ENCODE measurements at regions not wholly inside any gene's neighbourhood (a gene's known extent, or its start where the extent isn't known, plus 50 kb on each side); places are given as distances from the start of the nearest gene placed in this dataset.

DNA sequence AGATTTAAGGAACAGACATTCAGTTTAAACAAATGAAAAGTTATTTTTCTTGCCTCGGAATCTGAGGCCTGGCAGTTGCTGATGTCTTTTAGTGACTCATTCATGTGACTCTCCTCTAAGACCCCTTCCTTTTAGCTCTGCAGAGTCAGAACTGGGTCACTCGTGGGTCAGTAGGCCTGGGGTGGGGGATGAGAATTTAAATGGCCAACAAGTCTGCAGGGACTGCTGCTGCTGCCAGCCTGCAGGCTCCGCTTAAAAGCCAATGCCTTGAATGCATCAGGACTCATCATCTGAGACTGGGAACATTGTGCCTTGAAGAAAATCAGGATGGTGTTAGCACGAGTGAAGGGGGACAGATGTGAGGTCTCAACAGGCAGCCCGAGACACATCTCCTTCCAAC lies 404.3 kb downstream of the CDH26 start:
- no peak for DNase-seq (ENCODE audit: low read depth, low spot score)

DNA sequence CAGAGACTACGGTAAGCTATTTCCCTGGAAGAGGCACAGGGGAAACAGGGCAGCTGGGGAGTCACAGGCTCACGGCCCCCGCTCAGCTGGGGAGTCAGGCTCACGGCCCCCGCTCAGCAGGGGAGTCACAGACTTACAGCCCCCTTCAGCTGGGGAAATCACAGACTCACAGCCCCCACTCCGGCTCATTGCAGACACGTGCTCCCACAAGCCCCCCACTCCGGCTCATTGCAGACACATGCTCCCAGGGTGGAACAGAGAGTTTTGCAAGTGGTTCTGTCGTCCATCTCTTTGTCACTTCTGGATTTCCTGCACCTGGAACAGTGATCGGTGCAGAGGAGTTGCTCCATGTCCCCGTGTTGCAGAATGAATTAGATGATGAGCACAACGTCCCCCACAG lies 405.5 kb downstream of the CDH26 start:
- DNase-seq (ENCODE audit: low read depth, low spot score) = no peak

DNA sequence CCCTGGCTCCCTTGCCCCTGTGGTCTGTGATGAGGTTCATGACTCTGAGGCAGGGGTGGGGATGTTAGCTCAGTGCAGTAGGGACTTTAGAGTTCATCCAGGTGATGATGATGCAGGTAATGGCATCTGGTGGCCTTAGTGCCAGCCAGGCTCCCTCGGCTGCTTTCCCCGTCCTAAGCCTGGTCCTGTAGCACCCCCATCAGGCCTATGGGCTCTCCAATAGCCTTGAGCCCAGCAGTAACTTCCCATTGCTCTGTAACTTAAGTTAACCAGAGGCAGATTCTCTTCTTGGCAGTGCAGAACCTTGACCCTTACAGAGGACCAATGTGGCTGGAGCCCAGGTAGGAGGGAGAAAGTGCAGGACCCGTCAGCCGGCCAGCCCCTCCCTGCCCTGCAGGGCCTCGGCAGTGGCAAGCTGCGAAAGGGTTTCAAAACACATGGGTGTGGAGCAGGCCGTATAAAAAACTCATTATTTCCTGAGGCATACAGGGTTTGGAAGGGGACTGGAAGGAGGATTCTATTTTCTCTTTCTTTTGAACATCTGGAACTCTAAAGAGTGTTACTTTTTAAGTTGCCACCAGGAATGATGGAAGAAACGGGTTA lies 406.9 kb downstream of the CDH26 start:
- DNase-seq (ENCODE audit: low read depth, low spot score) = no peak

DNA sequence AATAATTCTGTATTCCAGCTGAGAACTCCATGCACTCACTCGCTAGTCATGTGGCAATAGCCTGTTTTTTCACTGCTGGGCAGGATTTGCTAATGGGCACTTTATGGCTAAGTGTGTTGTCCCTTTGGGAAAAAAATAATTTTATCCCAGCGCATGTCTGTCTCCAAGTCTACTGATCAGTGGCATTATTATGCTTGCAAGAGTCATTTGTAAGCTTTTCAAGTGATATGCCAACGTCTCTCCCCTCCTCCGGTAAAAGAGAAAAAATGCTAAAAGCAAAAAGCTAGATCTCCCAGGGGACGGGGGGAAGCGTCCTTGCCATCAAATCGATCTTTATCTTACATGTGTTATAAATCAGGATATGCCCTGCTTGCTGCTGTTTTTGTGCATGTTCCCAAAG lies 407.7 kb downstream of the CDH26 start:
- no peak for DNase-seq (ENCODE audit: low read depth, low spot score)

DNA sequence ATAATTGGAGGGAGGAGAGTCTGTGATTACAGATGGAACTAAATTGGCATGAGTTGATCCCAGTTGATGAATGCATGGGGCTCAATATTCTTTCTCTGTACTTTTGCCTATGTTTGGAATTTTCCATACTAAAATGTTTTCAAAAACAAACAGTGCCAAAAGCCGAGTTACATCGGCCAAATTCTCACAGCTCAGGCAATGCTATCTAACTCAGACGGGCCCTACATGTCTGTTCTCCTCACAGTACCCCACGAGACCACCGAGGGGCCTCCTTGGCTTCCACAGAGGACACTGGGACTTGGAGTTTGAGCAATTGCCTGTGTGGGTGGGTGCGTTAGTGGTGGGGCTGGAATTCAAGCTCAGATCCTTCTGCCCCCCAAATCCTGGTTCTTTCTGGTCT lies 413.2 kb downstream of the CDH26 start:
- DNase-seq (ENCODE audit: low read depth, low spot score) = no peak

DNA sequence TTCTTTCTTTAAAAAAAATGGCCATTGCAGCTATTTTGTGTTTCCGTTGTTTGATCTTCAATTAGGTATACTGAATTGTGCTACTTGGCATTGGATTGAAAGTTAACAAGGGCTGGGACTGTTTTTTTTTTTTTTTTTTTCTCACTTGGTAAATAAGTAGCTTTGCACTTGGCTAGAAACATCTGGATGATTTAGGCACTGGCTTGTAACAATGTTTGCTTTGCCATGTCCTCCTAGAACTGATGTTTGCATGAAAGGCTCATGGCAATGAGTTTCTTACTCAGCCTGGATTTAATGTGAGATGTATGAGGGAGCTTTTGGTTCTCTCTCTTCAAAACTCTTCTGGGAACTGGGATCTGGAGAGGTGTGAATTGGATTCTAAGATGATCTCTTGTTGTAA lies 414.1 kb downstream of the CDH26 start:
- DNase-seq (ENCODE audit: low read depth, low spot score) = no peak

DNA sequence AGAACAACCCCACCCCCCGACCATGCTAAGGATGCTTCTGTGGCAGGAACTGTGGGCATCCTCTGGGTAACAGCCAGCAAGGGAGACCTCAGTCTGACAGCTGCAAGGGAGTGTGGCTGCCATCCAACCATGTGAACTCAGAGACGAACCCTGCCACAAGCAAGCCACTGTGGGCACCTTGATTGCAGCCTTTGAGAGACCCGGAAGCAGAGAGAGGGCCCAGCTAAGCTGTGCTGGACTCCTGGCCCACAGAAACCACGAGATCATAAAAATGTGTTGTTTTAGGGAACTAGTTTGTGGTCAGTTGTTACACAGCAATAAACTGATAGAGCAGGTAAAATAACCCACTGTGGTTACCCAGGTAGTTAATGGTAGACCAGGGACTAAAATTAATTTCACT lies 414.6 kb downstream of the CDH26 start:
- DNase-seq (ENCODE audit: low read depth, low spot score) = no peak

DNA sequence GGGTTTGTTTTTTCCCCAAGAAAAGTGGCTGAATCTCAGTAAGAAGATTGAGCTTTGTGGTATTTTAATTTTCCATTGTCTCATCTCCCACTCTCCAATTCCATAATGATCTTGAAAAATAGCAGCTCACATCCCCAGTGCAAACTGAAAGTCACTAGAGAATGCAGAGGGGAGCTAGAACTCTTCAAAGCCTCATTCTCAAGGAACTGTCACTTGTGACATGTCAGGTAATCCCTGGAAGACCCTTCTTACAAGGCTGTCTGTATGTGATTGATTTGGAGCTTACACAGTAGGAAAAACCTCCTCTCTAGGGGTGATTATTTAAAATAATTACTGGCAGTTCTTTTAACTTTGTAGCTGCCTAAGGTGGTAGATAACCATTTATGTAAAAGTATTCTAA lies 420.4 kb downstream of the CDH26 start:
- no peak for DNase-seq (ENCODE audit: low read depth, low spot score)

DNA sequence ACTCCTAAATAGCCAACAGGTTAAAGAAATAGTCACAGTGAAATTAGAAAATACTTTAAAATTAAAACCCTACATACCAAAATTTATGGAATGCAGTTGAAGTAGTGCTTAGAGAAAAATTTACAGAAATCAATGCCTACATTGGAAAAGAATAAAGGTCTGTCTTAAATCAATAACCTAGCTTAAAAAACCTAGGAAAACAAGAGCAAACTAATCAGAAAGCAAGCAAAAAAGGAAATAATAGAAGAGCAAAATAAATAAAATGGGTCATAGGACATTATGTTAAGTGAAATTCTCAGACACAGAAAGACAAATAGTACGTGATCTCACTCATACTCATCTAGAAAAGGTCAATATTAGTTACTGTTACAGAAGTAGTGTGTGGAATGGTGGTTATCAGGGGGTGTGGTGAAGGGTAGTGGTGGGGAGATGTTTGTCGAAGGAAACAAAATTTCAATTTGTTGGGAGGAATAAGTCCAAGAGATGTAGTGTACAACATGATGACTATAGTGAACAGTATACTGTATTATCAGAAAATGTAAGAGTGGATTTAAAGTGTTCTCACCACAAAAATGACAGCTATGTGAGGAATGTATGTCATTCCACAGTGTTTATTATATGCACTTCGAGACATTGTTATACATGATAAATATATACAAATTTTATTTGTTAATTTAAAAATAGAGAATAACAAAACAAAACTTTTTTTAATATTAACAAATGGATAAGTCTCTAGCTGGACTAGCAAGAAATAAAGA lies 423.6 kb downstream of the CDH26 start:
- no peak for DNase-seq (ENCODE audit: low read depth, low spot score)

DNA sequence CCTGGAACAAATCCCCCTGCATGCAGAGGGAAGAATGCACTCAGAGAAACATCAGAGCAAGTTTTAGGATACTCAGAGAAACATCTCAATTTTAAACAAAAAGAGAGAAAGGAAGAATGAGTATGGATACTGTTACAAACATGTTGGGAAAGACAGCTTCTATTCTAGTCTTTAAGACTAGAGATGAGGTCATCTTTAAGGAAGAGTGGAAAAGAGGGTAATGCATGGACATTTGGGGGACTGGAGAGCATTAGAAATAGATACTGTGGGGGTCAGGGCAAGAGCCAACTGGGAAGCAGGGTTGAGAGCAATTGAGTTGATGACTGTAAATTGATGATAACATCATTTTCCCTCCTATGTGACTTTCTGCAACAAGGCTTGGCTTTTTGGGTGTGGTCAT lies 431.2 kb downstream of the CDH26 start:
- DNase-seq (ENCODE audit: low read depth, low spot score) = no peak

DNA sequence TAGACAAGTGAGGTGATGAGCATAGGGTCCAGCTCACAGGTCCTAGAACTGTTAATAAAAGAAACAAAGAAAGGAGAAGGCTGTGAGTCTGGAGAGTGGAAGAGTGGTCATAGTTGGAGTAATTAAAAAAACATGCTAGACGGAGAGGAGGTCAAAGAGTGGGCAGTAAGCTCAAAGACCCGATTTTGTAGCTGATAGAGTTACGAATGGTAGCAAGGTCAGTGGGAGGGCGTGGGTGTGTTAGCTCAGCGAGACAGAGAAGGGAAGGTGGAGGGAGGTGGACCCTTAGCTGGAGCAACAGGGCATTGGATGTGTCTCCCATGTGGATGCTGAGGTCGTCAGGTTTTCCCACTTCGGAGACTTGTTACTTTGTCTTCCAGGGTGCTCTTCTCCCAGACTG lies 431.7 kb downstream of the CDH26 start:
- DNase-seq (ENCODE audit: low read depth, low spot score) = no peak

DNA sequence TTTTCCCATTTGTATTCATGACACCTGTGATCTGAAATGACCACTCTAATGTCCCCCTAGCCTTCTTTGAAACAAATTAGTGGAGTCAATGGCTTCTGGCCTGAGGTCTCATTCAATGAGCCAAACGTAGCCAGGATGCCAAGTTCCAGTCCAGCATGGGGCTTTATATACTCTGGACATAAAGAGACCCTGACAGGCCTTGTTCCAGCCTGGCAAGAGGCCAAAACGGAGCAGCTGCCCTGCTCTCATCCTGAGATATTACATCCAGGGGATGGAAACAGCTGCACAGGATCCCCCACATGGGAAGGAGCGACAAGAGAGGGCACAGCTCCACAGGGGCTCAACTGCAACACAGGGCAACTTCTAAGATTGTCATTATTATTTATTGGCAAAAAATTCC lies 437.8 kb downstream of the CDH26 start:
- no peak for DNase-seq (ENCODE audit: low read depth, low spot score)

DNA sequence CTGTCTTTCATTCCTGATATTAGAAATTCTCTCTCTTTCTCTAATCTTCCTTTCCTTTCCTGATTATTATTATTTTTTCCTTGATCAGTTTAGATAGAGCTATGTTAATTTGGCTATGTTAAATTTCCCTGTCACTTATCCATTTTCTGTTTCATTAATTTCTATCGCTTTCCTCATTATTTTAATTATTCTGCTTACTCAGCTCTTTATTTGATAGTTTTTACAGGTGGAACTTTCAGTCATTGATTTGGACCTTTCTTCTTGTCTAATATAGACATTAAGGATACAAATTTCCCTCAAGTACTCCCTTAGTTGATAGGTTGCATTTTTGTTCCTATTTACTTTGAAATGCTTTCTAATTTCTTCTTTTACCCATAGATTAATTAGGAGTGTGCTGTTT lies 442.3 kb downstream of the CDH26 start:
- no peak for DNase-seq (ENCODE audit: low read depth, low spot score)

DNA sequence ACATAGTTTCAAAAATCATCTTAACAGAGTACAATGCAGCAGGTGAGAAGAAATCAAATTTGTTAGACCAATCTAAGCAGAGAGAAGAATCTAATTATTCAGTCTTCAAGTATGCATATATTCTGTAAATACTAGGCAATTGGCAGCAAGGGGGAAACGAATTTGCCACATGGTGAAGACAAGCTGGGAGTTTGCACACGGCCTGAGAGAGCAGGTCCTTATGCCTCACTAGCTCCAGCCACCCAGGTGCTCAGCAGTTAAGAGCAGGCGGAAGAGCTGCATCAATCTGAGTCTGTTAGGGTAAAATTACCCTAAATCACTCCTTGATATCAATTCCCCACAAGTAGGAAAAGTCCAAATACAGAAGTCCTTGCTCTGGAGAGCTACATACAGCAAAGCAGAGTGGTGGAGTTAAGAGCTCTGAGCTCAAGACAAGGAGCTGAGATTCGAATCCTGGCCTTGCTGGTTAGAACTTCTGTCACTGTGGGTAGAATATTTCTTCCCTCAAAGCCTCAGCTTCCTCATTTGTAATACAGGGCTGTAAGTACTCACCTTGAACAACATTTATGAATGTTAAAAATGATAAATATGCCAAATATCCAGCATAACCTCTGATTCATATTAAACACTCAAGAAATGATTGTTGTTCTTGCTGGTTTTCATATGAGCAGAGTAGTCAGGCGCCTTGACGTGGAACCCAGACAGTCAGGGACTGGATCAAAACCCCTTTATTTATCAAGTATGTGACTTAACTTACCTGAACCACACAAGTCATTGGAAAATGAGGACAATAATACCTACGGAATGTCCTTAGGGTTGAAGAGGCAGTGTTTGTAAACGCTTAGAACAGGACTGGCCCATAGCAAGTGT lies 444.2 kb downstream of the CDH26 start:
- DNase-seq (ENCODE audit: low read depth, low spot score) = no peak

DNA sequence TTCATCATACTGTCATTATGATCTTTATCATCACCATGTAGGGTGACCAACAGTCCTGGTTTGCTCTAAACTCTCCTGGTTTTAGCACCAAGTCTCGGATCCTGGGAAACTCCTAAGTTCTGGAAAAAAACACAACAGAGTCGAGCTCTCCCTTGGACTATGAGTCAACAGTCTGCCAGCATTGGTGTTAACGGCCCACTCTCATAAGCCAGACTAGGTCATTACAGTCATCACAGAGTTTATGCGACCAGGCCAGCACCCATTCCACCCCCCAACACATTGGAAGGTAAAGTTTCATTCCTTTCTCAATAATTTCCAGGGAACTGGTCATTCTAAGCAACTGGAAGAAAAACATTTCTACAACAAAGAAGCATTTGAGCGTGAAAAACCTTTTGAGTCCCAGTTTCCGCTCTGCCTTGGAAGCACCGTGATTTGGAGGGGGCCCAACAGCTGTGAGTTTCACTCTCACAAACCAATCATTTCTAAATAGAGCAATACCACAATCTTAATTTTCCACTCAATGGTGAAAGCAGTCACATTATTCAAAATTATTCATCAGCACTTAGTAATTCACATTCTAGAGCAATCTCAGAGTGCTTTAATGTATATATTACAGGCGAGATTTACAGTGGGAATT lies 445.0 kb downstream of the CDH26 start:
- DNase-seq (ENCODE audit: low read depth, low spot score) = no peak

DNA sequence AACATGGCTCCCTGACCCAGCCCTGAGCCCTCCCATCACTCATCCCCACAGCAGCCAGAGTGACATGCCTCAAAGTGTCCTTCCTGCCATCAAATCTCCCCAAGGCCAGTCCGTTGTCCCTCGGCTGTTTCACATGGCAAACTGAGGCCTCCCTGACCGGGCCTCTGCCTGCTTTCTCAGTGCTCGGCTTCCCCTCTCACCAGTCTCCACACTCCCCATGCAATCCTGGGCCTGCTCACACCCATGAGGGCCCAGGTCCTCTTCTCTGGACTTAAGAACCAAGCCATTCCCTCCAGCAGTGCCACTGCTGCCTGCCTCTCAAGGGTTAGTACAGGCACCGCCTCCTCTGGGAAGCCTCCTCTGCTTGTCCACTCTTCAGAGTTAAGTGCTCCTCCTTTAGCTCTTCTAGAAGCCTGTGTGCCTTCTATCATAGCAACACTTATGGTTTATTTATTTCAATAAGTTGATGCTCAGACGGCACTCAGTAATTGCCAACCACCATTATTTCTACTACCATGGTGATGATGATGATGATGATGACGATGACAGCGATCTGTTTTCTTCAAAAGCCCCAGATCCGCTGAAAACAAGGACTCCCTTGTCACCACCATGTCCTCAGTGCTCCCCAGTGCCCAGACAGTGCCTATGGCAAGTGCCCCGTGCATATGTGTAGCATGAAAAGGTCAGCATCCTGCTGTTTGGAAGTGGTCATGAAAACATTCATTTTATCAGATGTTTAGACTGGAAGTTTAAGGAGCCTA lies 449.0 kb downstream of the CDH26 start:
- no peak for DNase-seq (ENCODE audit: low read depth, low spot score)

DNA sequence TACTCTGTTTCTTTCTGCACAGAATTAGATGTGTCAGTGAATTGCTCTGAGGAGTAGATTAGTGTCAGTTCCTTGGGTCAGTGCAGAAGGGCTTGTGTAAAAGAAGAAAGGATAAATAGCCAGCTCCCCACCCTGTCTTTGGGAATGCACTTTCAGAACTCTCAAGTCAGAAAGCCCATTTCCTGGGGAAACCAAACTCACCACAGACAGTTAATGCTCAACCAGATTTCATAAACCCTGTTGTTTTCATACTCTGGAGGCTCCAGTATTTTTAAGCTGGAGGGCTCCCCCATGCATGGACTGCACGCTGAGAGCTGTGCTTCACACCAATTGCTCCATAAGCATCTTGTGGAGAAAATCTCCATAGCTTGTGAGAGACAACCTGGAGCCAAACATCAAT lies 449.7 kb downstream of the CDH26 start:
- DNase-seq (ENCODE audit: low read depth, low spot score) = no peak

DNA sequence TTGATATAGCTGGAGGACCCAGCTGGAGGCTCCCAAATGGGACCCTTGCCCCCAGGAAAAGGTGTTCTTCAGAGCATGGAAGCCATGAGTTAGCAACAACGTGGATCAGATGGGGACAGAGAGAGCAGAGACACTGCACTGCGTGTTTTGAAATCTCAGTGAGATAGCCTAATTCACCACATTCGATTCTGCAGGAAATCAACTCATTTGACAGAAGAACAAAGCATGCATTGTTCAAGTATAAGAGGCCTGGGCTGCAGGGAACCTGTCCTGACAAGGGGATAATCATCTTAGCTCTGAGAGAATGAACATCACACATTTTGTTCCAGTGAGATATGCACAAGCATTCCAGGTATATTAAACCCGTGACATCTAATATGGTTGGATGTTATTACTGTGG lies 450.2 kb downstream of the CDH26 start:
- no peak for DNase-seq (ENCODE audit: low read depth, low spot score)

DNA sequence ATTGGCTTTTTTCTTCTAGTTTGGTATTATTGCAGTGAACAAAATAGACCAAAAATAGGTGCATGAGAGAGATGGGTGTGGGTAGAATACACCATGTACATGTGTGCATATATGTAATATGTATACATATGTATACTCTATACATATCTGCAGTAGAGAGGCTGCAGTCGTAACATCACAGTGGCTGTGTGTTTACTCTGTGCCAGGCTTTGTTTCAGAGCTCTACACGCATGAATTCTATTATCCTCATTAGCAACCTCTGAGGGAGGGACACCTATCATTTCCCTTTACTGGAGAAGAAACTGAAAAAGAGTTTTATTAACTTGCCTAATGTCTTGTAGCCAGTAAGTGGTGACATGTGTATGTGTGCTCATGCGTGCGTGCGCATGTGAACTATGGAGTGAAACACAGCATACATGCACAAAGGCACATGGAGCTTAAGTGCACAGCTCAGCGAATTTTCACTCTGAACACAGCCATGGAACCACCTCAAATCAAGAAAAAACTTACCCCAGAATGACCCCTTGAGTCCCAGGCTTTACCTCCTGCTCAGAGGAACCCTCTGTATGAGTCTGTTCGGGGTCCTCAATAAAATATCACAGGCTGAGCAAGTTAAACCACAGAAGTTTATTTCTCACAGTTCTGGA lies 452.5 kb downstream of the CDH26 start:
- no peak for DNase-seq (ENCODE audit: low read depth, low spot score)

DNA sequence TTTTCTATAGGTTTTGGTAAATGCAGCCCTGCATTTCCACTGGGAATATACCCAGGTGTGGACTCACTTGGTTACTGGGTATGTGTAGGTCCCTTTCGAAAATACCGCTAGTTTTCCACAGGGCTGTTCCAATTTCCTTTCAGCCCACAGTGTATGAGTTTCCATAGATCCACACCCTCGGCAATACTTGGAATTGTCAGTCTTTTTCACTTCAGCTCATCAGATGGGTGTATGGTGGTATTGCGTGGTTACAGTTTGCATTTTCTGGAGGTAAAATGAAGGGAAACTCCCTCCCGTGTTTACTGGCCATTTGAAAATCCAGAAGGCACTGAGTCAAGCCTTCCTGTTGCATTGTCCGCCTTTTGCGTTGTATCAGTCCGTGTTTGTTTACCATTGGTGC lies 453.6 kb downstream of the CDH26 start:
- no peak for DNase-seq (ENCODE audit: low read depth, low spot score)

DNA sequence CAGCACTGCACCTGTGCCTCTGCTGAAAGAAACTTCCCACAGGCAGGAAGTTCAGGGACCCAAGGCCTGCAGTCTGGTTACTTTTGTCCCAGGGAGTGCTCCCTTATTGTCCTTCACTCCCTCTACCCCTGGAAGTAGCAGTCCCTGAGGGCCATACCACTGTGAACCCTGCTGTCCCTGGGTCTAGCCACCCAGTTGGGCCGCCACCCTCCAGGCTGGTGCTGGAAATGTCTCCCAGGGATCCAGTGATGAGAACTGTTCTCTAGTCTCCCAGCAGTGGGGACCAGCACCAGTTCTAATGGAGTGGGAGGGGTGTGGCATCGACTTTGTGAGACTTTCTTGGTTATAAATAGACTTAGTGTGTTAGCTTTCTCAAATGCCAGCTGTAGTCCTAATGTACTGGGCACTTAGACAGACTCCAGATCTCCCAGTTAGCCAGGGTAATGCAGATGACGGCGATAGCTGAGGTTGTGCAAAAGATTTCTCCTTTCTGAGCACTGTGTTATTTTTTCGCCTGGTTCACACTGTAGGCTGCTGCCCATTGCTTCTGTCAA lies 462.5 kb downstream of the CDH26 start:
- DNase-seq (ENCODE audit: low read depth, low spot score) = no peak
